GM21528 (cell line): ENCODE measurements at regions not wholly inside any gene's neighbourhood (a gene's known extent, or its start where the extent isn't known, plus 50 kb on each side); places are given as distances from the start of the nearest gene placed in this dataset.

ENCODE experiments used
- ATAC-seq: cut with Tn5 transposase; IDR thresholded peaks from one replicate; pipeline ENCODE4 v1.9.1; 2021; ENCODE audit warnings: mild to moderate bottlenecking, moderate library complexity; ENCODE audit not compliant: unreplicated experiment, low FRiP score

- ATAC-seq, result no peak
Measured at GRCh38 chr16:73724503-73724902, 572.1 kb upstream of the PSMD7 start.

GRCh38 chr16:73717266-73717974, 579.2 kb upstream of the PSMD7 start:
- ATAC-seq, result no peak

GRCh38 chr16:73714976-73715375, 581.6 kb upstream of the PSMD7 start:
- no peak for ATAC-seq

GRCh38 chr16:73713778-73714495, 582.7 kb upstream of the PSMD7 start:
- no peak for ATAC-seq

GRCh38 chr16:73713251-73713650, 583.4 kb upstream of the PSMD7 start:
- ATAC-seq, result no peak

- no peak for ATAC-seq
Measured at GRCh38 chr16:73711406-73712080, 585.1 kb upstream of the PSMD7 start.

- no peak for ATAC-seq
Measured at GRCh38 chr16:73710526-73710925, 586.1 kb upstream of the PSMD7 start.

GRCh38 chr16:73707863-73708262, 588.8 kb upstream of the PSMD7 start:
- ATAC-seq, result no peak

- ATAC-seq, result no peak
Measured at GRCh38 chr16:73703891-73704290, 592.7 kb upstream of the PSMD7 start.

GRCh38 chr16:73697336-73697735, 599.3 kb upstream of the PSMD7 start:
- no peak for ATAC-seq

- no peak for ATAC-seq
Measured at GRCh38 chr16:73692861-73693260, 603.8 kb upstream of the PSMD7 start.

- ATAC-seq, result no peak
Measured at GRCh38 chr16:73683804-73684203, 612.8 kb upstream of the PSMD7 start.

- no peak for ATAC-seq
Measured at GRCh38 chr16:73672135-73672534, 624.2 kb upstream of the ZFHX3 start.

GRCh38 chr16:73670836-73671820, 623.2 kb upstream of the ZFHX3 start:
- no peak for ATAC-seq

GRCh38 chr16:73669535-73670274, 621.8 kb upstream of the ZFHX3 start:
- no peak for ATAC-seq

- no peak for ATAC-seq
Measured at GRCh38 chr16:73663720-73664119, 615.8 kb upstream of the ZFHX3 start.

GRCh38 chr16:73636196-73636595, 588.3 kb upstream of the ZFHX3 start:
- no peak for ATAC-seq

GRCh38 chr16:73629011-73629410, 581.1 kb upstream of the ZFHX3 start:
- no peak for ATAC-seq

GRCh38 chr16:73617738-73618137, 569.8 kb upstream of the ZFHX3 start:
- ATAC-seq, result no peak

- ATAC-seq, result no peak
Measured at GRCh38 chr16:73616770-73617169, 568.8 kb upstream of the ZFHX3 start.
